Upper lobe of right lung (tissue), 1 donor: ENCODE measurements at regions not wholly inside any gene's neighbourhood (a gene's known extent, or its start where the extent isn't known, plus 50 kb on each side); places are given as distances from the start of the nearest gene placed in this dataset.

Experiments used
- ATAC-seq: fragments of 200-7000 bp; cut with Tn5 transposase; one replicate; pipeline ENCODE4 v1.9.1; 2020; ENCODE audit warnings: mild to moderate bottlenecking, moderate library complexity
- DNase-seq: peaks from one replicate; pipeline ENCODE4 v3.0.0-alpha.2; 2020
- H3K27ac ChIP-seq: fragments of 200-600 bp; one replicate; pipeline ENCODE4 v1.8.0; 2022
- H3K27me3 ChIP-seq: fragments of 200-600 bp; one replicate; pipeline ENCODE4 v1.8.0; 2022; ENCODE audit warnings: mild to moderate bottlenecking
- H3K36me3 ChIP-seq: fragments of 200-600 bp; one replicate; pipeline ENCODE4 v1.8.0; 2022
- H3K4me1 ChIP-seq: fragments of 200-600 bp; one replicate; pipeline ENCODE4 v1.8.0; 2022
- H3K4me3 ChIP-seq: fragments of 200-600 bp; one replicate; pipeline ENCODE4 v1.8.0; 2022; ENCODE audit warnings: mild to moderate bottlenecking
- H3K9me3 ChIP-seq: fragments of 200-600 bp; one replicate; pipeline ENCODE4 v1.8.0; 2022
- intact Hi-C: fragments of 100-400 bp; cut with DNase I; formaldehyde crosslinking; loops from one replicate; pipeline ENCODE4 v1.11.0; 2022
- TF ChIP-seq, protein P1 (sequence below): fragments of 200-600 bp; IDR thresholded peaks from one replicate; pipeline ENCODE4 v1.8.0; 2022; ENCODE audit warnings: antibody characterized with exemption
- donor health status: DM: no; HTN: yes; CAD: no; lungs with severe emphysema.

DNA sequence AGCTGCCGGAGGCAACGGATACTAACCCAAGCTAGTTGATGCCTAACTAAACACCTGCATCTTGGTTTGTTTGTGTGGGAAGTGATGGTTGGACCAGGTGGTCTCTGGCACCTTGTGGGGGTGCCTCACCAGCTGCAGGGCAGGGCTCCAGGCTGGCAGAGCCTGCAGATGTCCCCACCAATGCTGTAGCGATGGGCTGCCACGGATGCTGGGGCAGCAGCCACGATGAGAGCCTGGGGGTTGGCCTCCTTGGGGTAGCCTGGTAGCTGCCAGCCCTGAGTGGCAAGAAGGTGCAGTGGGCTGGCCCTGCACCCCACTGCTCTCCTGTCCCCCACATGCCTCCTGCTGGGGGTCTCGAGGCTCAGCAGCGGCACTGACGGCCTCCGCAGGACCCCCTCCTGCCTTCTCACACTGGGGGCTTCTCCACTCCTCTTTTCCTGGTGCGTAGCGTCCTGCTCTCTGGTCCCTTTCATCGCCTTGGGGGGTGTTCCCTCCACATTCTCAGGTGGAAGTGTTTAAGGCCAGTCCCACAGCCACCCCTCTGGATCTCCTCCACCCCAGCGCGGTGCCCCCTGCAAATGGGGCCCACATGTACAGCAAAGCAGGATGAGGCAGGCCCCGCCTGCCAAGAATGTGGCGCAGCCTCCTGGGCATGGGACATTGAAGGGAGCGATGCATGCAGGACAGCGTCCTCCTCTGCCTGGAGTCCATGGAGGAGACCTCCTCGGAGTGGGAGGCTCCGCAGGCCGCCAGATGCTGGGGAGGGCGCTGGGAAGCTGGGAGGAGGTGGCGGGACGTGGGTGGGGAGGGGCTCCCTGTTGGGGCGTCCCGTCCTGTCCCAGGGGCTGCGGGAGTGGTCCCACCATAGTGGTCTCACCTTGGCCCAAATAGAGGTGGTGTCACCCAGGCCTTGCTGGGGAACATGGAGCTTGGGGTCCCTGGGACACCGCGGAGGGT lies 173.1 kb downstream of the ASB1 start:
- H3K36me3 ChIP-seq: no peaks in the 10 kb centered on the region
- ATAC-seq (no peak), DNase-seq (no peak)
- no peak overlapping the region for H3K27ac ChIP-seq
- no peak overlapping the region for H3K4me3 ChIP-seq
- H3K4me1 ChIP-seq: peaks cover 39% of the 10 kb centered on the region
- H3K9me3 ChIP-seq: no peaks in the 10 kb centered on the region
- TF ChIP-seq, protein P1, sequence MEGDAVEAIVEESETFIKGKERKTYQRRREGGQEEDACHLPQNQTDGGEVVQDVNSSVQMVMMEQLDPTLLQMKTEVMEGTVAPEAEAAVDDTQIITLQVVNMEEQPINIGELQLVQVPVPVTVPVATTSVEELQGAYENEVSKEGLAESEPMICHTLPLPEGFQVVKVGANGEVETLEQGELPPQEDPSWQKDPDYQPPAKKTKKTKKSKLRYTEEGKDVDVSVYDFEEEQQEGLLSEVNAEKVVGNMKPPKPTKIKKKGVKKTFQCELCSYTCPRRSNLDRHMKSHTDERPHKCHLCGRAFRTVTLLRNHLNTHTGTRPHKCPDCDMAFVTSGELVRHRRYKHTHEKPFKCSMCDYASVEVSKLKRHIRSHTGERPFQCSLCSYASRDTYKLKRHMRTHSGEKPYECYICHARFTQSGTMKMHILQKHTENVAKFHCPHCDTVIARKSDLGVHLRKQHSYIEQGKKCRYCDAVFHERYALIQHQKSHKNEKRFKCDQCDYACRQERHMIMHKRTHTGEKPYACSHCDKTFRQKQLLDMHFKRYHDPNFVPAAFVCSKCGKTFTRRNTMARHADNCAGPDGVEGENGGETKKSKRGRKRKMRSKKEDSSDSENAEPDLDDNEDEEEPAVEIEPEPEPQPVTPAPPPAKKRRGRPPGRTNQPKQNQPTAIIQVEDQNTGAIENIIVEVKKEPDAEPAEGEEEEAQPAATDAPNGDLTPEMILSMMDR: no peak
- no peaks in the 10 kb centered on the region for H3K27me3 ChIP-seq
- intact Hi-C loops: no loop called here

DNA sequence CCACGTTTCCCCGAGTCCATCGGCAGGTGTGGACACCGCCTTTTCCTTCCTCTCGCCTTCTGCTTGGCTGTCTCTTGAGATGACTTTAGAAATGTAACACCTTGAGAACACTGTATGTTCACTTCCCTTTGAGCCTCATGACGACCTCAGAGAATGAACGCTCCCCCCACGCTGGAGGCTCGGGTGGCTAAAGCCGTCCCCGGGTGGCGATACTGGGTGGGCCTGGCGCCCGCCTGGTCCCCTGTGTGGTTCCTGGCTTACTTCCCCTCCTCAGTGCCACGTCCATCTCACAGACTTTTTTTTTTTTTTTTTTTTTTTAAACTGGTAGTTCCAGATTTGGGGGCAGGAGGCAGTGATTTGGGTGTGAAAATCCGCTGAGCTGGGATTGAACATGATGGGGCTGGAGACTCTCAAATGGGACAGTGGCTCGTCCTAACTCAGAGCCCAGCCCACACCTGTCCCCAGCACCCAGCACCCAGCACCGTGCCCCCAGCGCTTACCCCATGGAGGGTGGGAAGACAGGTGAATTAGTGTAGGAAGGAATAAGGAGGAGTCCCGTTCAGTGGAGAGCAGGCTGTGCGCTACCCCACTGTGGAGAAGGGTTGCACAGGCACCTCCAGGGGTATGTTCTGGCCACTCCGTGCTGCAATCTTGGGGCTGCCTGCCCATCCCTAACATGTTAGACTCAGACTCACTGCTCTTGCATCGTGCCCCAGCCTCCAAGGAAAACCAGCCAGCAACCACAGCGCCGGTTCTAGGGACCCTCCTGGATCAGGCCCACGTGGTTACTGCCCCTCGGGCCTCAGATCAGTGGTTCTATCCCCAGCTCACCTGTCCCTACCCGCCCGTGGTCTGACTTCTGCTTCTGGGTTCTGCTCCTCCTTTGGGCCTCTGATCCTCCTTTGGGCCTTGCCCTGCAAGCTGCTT lies 174.0 kb downstream of the ASB1 start:
- peaks cover 39% of the 10 kb centered on the region for H3K4me1 ChIP-seq
- intact Hi-C loops: no loop called here
- DNase-seq (no peak), ATAC-seq (no peak)
- no peaks in the 10 kb centered on the region for H3K27me3 ChIP-seq
- TF ChIP-seq, protein P1: no peak
- no peaks in the 10 kb centered on the region for H3K36me3 ChIP-seq
- no peak overlapping the region for H3K4me3 ChIP-seq
- H3K9me3 ChIP-seq: no peaks in the 10 kb centered on the region
- H3K27ac ChIP-seq: peak overlapping the region; percentile 3

GRCh38 chr2:238601433-238602222 lies 174.9 kb downstream of the ASB1 start:
- Histone ChIP-seq H3K4me3 (no peak overlapping the region), H3K36me3 (no peaks in the 10 kb centered on the region), H3K27ac (peak overlapping the region; percentile 3), H3K4me1 (peaks cover 31% of the 10 kb centered on the region), H3K27me3 (no peaks in the 10 kb centered on the region), H3K9me3 (no peaks in the 10 kb centered on the region)
- intact Hi-C loops: no loop called here
- TF ChIP-seq, protein P1: no peak
- ATAC-seq (peak; percentile 58), DNase-seq (no peak)

- DNase-seq (no peak), ATAC-seq (no peak)
- Histone ChIP-seq H3K9me3 (no peaks in the 10 kb centered on the region), H3K36me3 (no peaks in the 10 kb centered on the region), H3K4me1 (peaks cover 27% of the 10 kb centered on the region), H3K4me3 (no peak overlapping the region), H3K27ac (peak overlapping the region; percentile 3), H3K27me3 (no peaks in the 10 kb centered on the region)
- intact Hi-C loops: no loop called here
- TF ChIP-seq, protein P1: no peak
These were observed 175.7 kb downstream of the ASB1 start for GRCh38 chr2:238602223-238602960.

- TF ChIP-seq, protein P1: no peak
- Histone ChIP-seq H3K9me3 (peaks cover 4% of the 10 kb centered on the region), H3K27ac (no peak overlapping the region), H3K4me3 (no peak overlapping the region), H3K4me1 (peaks cover 18% of the 10 kb centered on the region), H3K27me3 (no peaks in the 10 kb centered on the region), H3K36me3 (no peaks in the 10 kb centered on the region)
- ATAC-seq (no peak), DNase-seq (no peak)
- intact Hi-C loops: no loop called here
These were observed 176.9 kb downstream of the ASB1 start for GRCh38 chr2:238603596-238603995.
